Suprapubic skin (tissue), 4 donors: ENCODE measurements at regions not wholly inside any gene's neighbourhood (a gene's known extent, or its start where the extent isn't known, plus 50 kb on each side); places are given as distances from the start of the nearest gene placed in this dataset.
"Not testable (repeated sequence)": the region's sequence is repeated elsewhere in the genome, so short reads cannot be mapped to it uniquely, and the experiment has no call there.

Source experiments
- DNase-seq, 2 donors: peaks; one replicate each; pipeline ENCODE4 v3.0.0-alpha.2; 2019; ENCODE audit warnings: low spot score in 2 of 2
- H3K27ac ChIP-seq: fragments of 200-600 bp; sonication (generic); one replicate; pipeline ENCODE4 v1.5.1; 2019
- H3K27me3 ChIP-seq: fragments of 200-600 bp; sonication (generic); one replicate; pipeline ENCODE4 v1.5.1; 2019
- H3K36me3 ChIP-seq: fragments of 200-600 bp; sonication (generic); one replicate; pipeline ENCODE4 v1.5.1; 2019
- H3K4me1 ChIP-seq: fragments of 200-600 bp; sonication (generic); one replicate; pipeline ENCODE4 v1.5.1; 2019
- H3K4me3 ChIP-seq: fragments of 200-600 bp; sonication (generic); one replicate; pipeline ENCODE4 v1.5.1; 2019; ENCODE audit warnings: mild to moderate bottlenecking
- H3K9me3 ChIP-seq: fragments of 200-600 bp; sonication (generic); one replicate; pipeline ENCODE4 v1.5.1; 2019
- CTCF ChIP-seq, 2 donors: fragments of 200-600 bp in 1 of 2; fragments of 450-650 bp in 1 of 2; sonication (generic) in 1 of 2; IDR thresholded peaks; one replicate each; pipeline ENCODE4 v1.5.1; 2016 to 2019; ENCODE audit warnings: antibody characterized with exemption in 2 of 2, mild to moderate bottlenecking in 1 of 2, moderate library complexity in 1 of 2
- EP300 ChIP-seq: sonication (generic); formaldehyde crosslinking; IDR thresholded peaks from one replicate; pipeline ENCODE4 v1.6.1; 2017; ENCODE audit warnings: antibody characterized with exemption
- POLR2A ChIP-seq, 2 donors: fragments of 450-650 bp; IDR thresholded peaks; one replicate each; pipeline ENCODE4 v1.6.1; 2017; ENCODE audit warnings: antibody characterized with exemption in 2 of 2, mild to moderate bottlenecking in 2 of 2, moderate library complexity in 2 of 2
- POLR2AphosphoS5 ChIP-seq, 3 donors: sonication (generic); formaldehyde crosslinking; IDR thresholded peaks; one replicate each; pipeline ENCODE4 v1.6.1; 2017; ENCODE audit warnings: antibody characterized with exemption in 3 of 3
- WGBS: methylation state at CpG from one replicate; pipeline ENCODE4 v1.1.5; 2018; 5-methylcytosine and 5-hydroxymethylcytosine counted together

- H3K27ac ChIP-seq = no peak overlapping the region
- no peaks in the 10 kb centered on the region for H3K27me3 ChIP-seq
- TF ChIP-seq CTCF (IDR thresholded peaks at IDR 0.05) (no peak), POLR2A (IDR thresholded peaks at IDR 0.05) (no peak), POLR2AphosphoS5 (IDR thresholded peaks at IDR 0.05) (no peak), EP300 (no peak)
- no peak overlapping the region for H3K4me3 ChIP-seq
- DNase-seq = no peak
- H3K9me3 ChIP-seq = no peaks in the 10 kb centered on the region
- WGBS = 60% methylated on average over 1 of the region's 1 CpG
- H3K4me1 ChIP-seq = no peaks in the 10 kb centered on the region
- no peaks in the 10 kb centered on the region for H3K36me3 ChIP-seq
Observed at GRCh38 chr13:81381560-81381959, 1040.6 kb upstream of the SPRY2 start.

GRCh38 chr13:81379183-81379582 lies 1038.3 kb upstream of the SPRY2 start:
- no peaks in the 10 kb centered on the region for H3K36me3 ChIP-seq
- H3K4me1 ChIP-seq = no peaks in the 10 kb centered on the region
- H3K27me3 ChIP-seq = no peaks in the 10 kb centered on the region
- no peak for DNase-seq
- H3K9me3 ChIP-seq = no peaks in the 10 kb centered on the region
- no peak overlapping the region for H3K27ac ChIP-seq
- H3K4me3 ChIP-seq = no peak overlapping the region
- TF ChIP-seq POLR2AphosphoS5 (IDR thresholded peaks at IDR 0.05) (no peak), CTCF (IDR thresholded peaks at IDR 0.05) (no peak), POLR2A (IDR thresholded peaks at IDR 0.05) (no peak), EP300 (no peak)

- Histone ChIP-seq H3K27ac (no peak overlapping the region), H3K4me1 (no peaks in the 10 kb centered on the region), H3K9me3 (no peaks in the 10 kb centered on the region), H3K4me3 (no peak overlapping the region), H3K27me3 (no peaks in the 10 kb centered on the region), H3K36me3 (no peaks in the 10 kb centered on the region)
- no peak for TF ChIP-seq POLR2AphosphoS5 (IDR thresholded peaks at IDR 0.05)
- no peak for TF ChIP-seq CTCF (IDR thresholded peaks at IDR 0.05)
- TF ChIP-seq EP300 = no peak
- TF ChIP-seq POLR2A (IDR thresholded peaks at IDR 0.05) = no peak
- 100% methylated on average over 1 of the region's 1 CpG for WGBS
- no peak for DNase-seq
Observed at GRCh38 chr13:81377921-81378320, 1037.0 kb upstream of the SPRY2 start.

- 64% methylated on average over 1 of the region's 1 CpG for WGBS
- no peak for DNase-seq
- H3K4me1 ChIP-seq = no peaks in the 10 kb centered on the region
- H3K27ac ChIP-seq = no peak overlapping the region
- TF ChIP-seq EP300 (no peak), POLR2AphosphoS5 (IDR thresholded peaks at IDR 0.05) (no peak), POLR2A (IDR thresholded peaks at IDR 0.05) (no peak), CTCF (IDR thresholded peaks at IDR 0.05) (no peak)
- no peaks in the 10 kb centered on the region for H3K36me3 ChIP-seq
- H3K4me3 ChIP-seq = no peak overlapping the region
- H3K27me3 ChIP-seq = no peaks in the 10 kb centered on the region
- no peaks in the 10 kb centered on the region for H3K9me3 ChIP-seq
Observed at GRCh38 chr13:81375709-81376108, 1034.8 kb upstream of the SPRY2 start.

GRCh38 chr13:81362711-81363110 lies 1021.8 kb upstream of the SPRY2 start:
- not testable (repeated sequence) for H3K4me1 ChIP-seq, DNase-seq, H3K36me3 ChIP-seq, H3K4me3 ChIP-seq, H3K9me3 ChIP-seq, H3K27ac ChIP-seq, H3K27me3 ChIP-seq
- 67% methylated on average over 1 of the region's 2 CpGs for WGBS

GRCh38 chr13:81350056-81350455 lies 1009.1 kb upstream of the SPRY2 start:
- no peak for TF ChIP-seq EP300
- TF ChIP-seq POLR2AphosphoS5 (IDR thresholded peaks at IDR 0.05) = no peak
- no peak for TF ChIP-seq CTCF (IDR thresholded peaks at IDR 0.05)
- 64% methylated on average over 1 of the region's 1 CpG for WGBS
- no peak overlapping the region for H3K4me3 ChIP-seq

GRCh38 chr13:81340118-81341069 lies 999.5 kb upstream of the SPRY2 start:
- H3K4me1 ChIP-seq, H3K27ac ChIP-seq, H3K36me3 ChIP-seq, H3K4me3 ChIP-seq, DNase-seq, H3K27me3 ChIP-seq, H3K9me3 ChIP-seq: not testable (repeated sequence)
- 90% methylated on average over 8 of the region's 36 CpGs for WGBS

More at GRCh38 chr13:81350056-81350455, 1009.1 kb upstream of the SPRY2 start:
- Histone ChIP-seq H3K36me3 (no peaks in the 10 kb centered on the region), H3K27me3 (no peaks in the 10 kb centered on the region), H3K4me1 (no peaks in the 10 kb centered on the region), H3K9me3 (no peaks in the 10 kb centered on the region), H3K27ac (no peak overlapping the region)
- no peak for DNase-seq

- 97% methylated on average over 14 of the region's 14 CpGs for whole genome bisulfite sequencing
- H3K4me3 ChIP-seq, H3K27me3 ChIP-seq, H3K27ac ChIP-seq, H3K4me1 ChIP-seq, DNase-seq, H3K36me3 ChIP-seq, H3K9me3 ChIP-seq: not testable (repeated sequence)
Observed at GRCh38 chr13:81339666-81340065, 998.7 kb upstream of the SPRY2 start.
